Erythroblast (primary cell): ENCODE measurements at regions not wholly inside any gene's neighbourhood (a gene's known extent, or its start where the extent isn't known, plus 50 kb on each side); places are given as distances from the start of the nearest gene placed in this dataset.

ENCODE experiments used
- GATA1 ChIP-seq: IDR thresholded peaks from 2 replicates; pipeline ENCODE4 v1.6.1; 2011; ENCODE audit warnings: low read depth, mild to moderate bottlenecking, control low read depth, low read length, moderate library complexity
- POLR2A ChIP-seq: IDR thresholded peaks from 2 replicates; pipeline ENCODE4 v1.6.1; 2011; ENCODE audit warnings: mild to moderate bottlenecking, low read length

GRCh38 chr4:177239477-177239876 lies 70.2 kb upstream of the NEIL3 start:
- TF ChIP-seq POLR2A (no peak), GATA1 (no peak)
